OCI-LY1 (cell line): ENCODE measurements at regions not wholly inside any gene's neighbourhood (a gene's known extent, or its start where the extent isn't known, plus 50 kb on each side); places are given as distances from the start of the nearest gene placed in this dataset.

ENCODE experiments used
- H2AFZ ChIP-seq: fragments of 200-600 bp; sonication (generic), shearing (Covaris generic); 2 replicates; pipeline ENCODE4 v1.6.0; 2014; ENCODE audit warnings: antibody characterized with exemption, mild to moderate bottlenecking, low read length
- H3F3A ChIP-seq: fragments of 200-600 bp; sonication (generic), shearing (Covaris generic); 2 replicates; pipeline ENCODE4 v1.6.0; 2014; ENCODE audit warnings: mild to moderate bottlenecking, antibody characterized with exemption, low read length, moderate library complexity; ENCODE audit not compliant: insufficient read depth
- H3K27ac ChIP-seq: fragments of 200-600 bp; sonication (generic); 2 replicates; pipeline ENCODE4 v1.5.1; 2014; ENCODE audit warnings: low read length, mixed run types, mild to moderate bottlenecking, low read depth; ENCODE audit not compliant: poor library complexity, severe bottlenecking
- H3K27me3 ChIP-seq: fragments of 200-600 bp; sonication (generic); 2 replicates; pipeline ENCODE4 v1.6.0; 2014; ENCODE audit warnings: antibody characterized with exemption, mild to moderate bottlenecking, low read length, moderate library complexity; ENCODE audit not compliant: insufficient read depth
- H3K36me3 ChIP-seq: fragments of 200-600 bp; sonication (generic); 2 replicates; pipeline ENCODE4 v1.6.1; 2014; ENCODE audit warnings: mild to moderate bottlenecking, antibody characterized with exemption, low read length, moderate library complexity, mixed read lengths; ENCODE audit not compliant: insufficient read depth
- H3K4me1 ChIP-seq: fragments of 200-600 bp; sonication (generic); 2 replicates; pipeline ENCODE4 v1.5.1; 2014; ENCODE audit warnings: mild to moderate bottlenecking, low read length, moderate library complexity; ENCODE audit not compliant: insufficient read depth, severe bottlenecking
- H3K4me2 ChIP-seq: fragments of 200-600 bp; sonication (generic), shearing (Covaris generic); 2 replicates; pipeline ENCODE4 v1.6.1; 2014; ENCODE audit warnings: low read length
- H3K4me3 ChIP-seq: fragments of 200-600 bp; sonication (generic); 2 replicates; pipeline ENCODE4 v1.5.1; 2014; ENCODE audit warnings: low read length, low read depth, mild to moderate bottlenecking, mixed read lengths; ENCODE audit not compliant: poor library complexity, severe bottlenecking
- H3K79me2 ChIP-seq: fragments of 200-600 bp; shearing (Covaris generic); 2 replicates; pipeline ENCODE4 v1.6.1; 2016; ENCODE audit warnings: mixed run types, low read length, mixed read lengths; ENCODE audit not compliant: insufficient read depth
- H3K9ac ChIP-seq: fragments of 200-600 bp; sonication (generic), shearing (Covaris generic); 2 replicates; pipeline ENCODE4 v1.6.1; 2014; ENCODE audit warnings: mild to moderate bottlenecking, low read length, mixed read lengths
- H3K9me2 ChIP-seq: fragments of 200-600 bp; sonication (generic), shearing (Covaris generic); 2 replicates; pipeline ENCODE4 v1.6.1; 2014; ENCODE audit warnings: low read depth, mild to moderate bottlenecking, low read length, mixed read lengths
- H3K9me3 ChIP-seq: fragments of 200-600 bp; shearing (Covaris generic); 2 replicates; pipeline ENCODE4 v1.6.1; 2014; ENCODE audit warnings: low read length, mixed read lengths
- H4K20me1 ChIP-seq: fragments of 200-600 bp; sonication (generic), shearing (Covaris generic); 2 replicates; pipeline ENCODE4 v1.6.0; 2016; ENCODE audit warnings: mild to moderate bottlenecking, low read length; ENCODE audit not compliant: insufficient read depth
- CTCF ChIP-seq: fragments of 200-600 bp; sonication (generic), shearing (Covaris generic); IDR thresholded peaks from 2 replicates; pipeline ENCODE4 v1.5.1; 2017; ENCODE audit warnings: mild to moderate bottlenecking, antibody characterized with exemption, low read length, moderate library complexity, mixed read lengths
- EZH2 ChIP-seq: fragments of 200-600 bp; sonication (generic), shearing (Covaris generic); IDR thresholded peaks from 2 replicates; pipeline ENCODE4 v1.8.0; 2017; ENCODE audit warnings: borderline replicate concordance, mixed run types, mild to moderate bottlenecking, antibody characterized with exemption, low read length, moderate library complexity, mixed read lengths

GRCh38 chr12:90020881-90021280 lies 312.2 kb upstream of the ATP2B1 start:
- H3K36me3 ChIP-seq: no peaks in the 10 kb centered on the region
- no peaks in the 10 kb centered on the region for H3K9me3 ChIP-seq
- H3K27ac ChIP-seq: no peak overlapping the region

DNA sequence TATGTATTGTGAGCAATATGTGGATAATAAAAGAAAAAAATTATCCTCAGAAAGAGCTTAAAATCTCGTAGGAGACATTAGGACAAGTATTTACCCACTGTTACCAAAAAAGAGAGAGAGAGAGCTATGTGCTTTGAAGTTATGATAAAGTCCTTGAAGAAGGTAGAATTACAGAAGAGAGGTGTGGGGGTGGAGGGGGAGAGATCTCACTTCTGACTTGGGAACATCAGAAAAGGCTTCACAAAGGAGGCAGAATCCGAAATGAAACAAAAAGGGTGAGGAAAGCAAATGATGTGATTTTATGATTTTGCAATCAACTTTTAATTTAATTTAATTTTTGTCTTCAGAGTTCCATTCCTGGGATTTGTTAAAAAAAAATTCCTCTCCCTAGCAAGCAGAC lies 311.8 kb upstream of the ATP2B1 start:
- H3K79me2 ChIP-seq: no peaks in the 10 kb centered on the region
- no peaks in the 10 kb centered on the region for H3K9me2 ChIP-seq
- H3K27me3 ChIP-seq: no peaks in the 10 kb centered on the region
- H3K27ac ChIP-seq: no peak overlapping the region
- no peaks in the 10 kb centered on the region for H3K36me3 ChIP-seq
- H3K4me2 ChIP-seq: no peak overlapping the region
- H3K9ac ChIP-seq: no peak overlapping the region
- H3F3A ChIP-seq: no peaks in the 10 kb centered on the region
- no peaks in the 10 kb centered on the region for H3K4me1 ChIP-seq
- H4K20me1 ChIP-seq: no peaks in the 10 kb centered on the region
- H3K9me3 ChIP-seq: no peaks in the 10 kb centered on the region
- no peak overlapping the region for H2AFZ ChIP-seq
- TF ChIP-seq EZH2 (no peak), CTCF (no peak)
- H3K4me3 ChIP-seq: no peak overlapping the region

More at GRCh38 chr12:90020881-90021280, 312.2 kb upstream of the ATP2B1 start:
- H3F3A ChIP-seq: no peaks in the 10 kb centered on the region
- H3K9ac ChIP-seq: no peak overlapping the region
- no peaks in the 10 kb centered on the region for H3K4me1 ChIP-seq
- no peak overlapping the region for H2AFZ ChIP-seq
- no peaks in the 10 kb centered on the region for H3K79me2 ChIP-seq
- no peak overlapping the region for H3K4me3 ChIP-seq
- TF ChIP-seq CTCF: no peak
- TF ChIP-seq EZH2: no peak
- no peaks in the 10 kb centered on the region for H4K20me1 ChIP-seq
- H3K4me2 ChIP-seq: no peak overlapping the region
- no peaks in the 10 kb centered on the region for H3K27me3 ChIP-seq
- H3K9me2 ChIP-seq: no peaks in the 10 kb centered on the region

- no peaks in the 10 kb centered on the region for H3F3A ChIP-seq
- no peak overlapping the region for H3K4me2 ChIP-seq
- no peaks in the 10 kb centered on the region for H3K9me2 ChIP-seq
- H4K20me1 ChIP-seq: no peaks in the 10 kb centered on the region
- H3K4me1 ChIP-seq: no peaks in the 10 kb centered on the region
- TF ChIP-seq CTCF (no peak), EZH2 (no peak)
- H3K4me3 ChIP-seq: no peak overlapping the region
- no peaks in the 10 kb centered on the region for H3K27me3 ChIP-seq
- H3K36me3 ChIP-seq: no peaks in the 10 kb centered on the region
- no peak overlapping the region for H3K9ac ChIP-seq
- H3K27ac ChIP-seq: no peak overlapping the region
- H2AFZ ChIP-seq: no peak overlapping the region
- no peaks in the 10 kb centered on the region for H3K79me2 ChIP-seq
- H3K9me3 ChIP-seq: no peaks in the 10 kb centered on the region
Measured at GRCh38 chr12:90020014-90020413, 311.4 kb upstream of the ATP2B1 start.
